HG02870 (cell line): ENCODE measurements at regions not wholly inside any gene's neighbourhood (a gene's known extent, or its start where the extent isn't known, plus 50 kb on each side); places are given as distances from the start of the nearest gene placed in this dataset.
"Not testable (repeated sequence)": the region's sequence is repeated elsewhere in the genome, so short reads cannot be mapped to it uniquely, and the experiment has no call there.

Experiments used
- ATAC-seq: cut with Tn5 transposase; IDR thresholded peaks from one replicate; pipeline ENCODE4 v1.9.1; 2021; ENCODE audit warnings: mild to moderate bottlenecking, moderate library complexity; ENCODE audit not compliant: unreplicated experiment

DNA sequence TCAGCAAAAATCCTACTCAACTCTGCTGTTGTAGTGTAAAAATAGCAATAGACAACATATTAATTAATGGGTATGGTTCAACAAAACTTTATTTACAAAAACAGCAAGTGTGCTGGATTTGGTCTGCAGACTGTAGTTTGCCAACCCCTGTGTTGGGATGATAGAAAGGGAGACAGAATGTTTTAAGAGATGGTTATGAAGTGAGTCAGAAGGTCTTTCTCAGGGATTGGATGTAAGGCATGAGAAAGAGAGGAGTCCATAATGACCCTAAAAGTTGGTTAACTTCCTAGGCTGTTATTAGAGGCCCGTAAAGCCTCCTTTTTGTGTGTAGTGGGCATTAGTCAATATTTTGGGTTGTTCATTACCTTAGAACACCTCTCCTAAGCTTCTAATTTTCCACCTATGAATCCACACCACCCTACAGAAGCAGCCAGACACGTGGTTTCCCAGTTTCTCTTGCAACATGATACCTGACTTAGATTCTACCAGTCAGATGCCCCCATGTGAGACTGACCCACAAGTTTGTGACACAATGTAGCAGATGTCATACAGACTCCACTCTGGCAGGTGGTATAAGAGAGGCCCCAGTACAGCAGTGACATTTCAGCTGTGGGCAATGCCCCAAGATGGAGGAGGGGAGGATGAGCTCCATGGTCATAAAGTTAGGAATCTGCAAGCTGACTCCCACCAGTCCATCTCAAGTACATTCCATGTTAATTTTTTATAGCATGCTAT, 1015.6 kb downstream of the KCNMA1 start:
- no peak for ATAC-seq

- no peak for ATAC-seq
These were observed 1019.0 kb downstream of the KCNMA1 start for GRCh38 chr10:76618641-76619040.

- ATAC-seq: no peak
These were observed 1019.4 kb downstream of the KCNMA1 start for GRCh38 chr10:76618171-76618570.

GRCh38 chr10:76616666-76617065, 1020.9 kb downstream of the KCNMA1 start:
- not testable (repeated sequence) for ATAC-seq

DNA sequence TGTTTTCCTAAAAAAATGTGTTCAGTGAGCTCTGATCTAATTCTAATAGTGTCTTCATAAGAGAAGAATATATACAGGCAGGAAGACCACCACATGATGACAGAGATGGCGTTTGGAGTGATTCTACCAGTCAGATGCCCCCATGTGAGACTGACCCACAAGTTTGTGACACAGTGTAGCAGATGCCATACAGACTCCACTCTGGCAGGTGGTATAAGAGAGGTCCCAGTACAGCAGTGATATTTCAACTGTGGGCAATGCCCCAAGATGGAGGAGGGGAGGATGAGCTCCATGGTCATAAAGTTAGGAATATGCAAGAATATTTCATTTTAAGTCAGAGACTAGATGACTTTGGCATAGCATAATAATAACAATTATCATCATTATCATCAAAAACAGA, 1022.6 kb downstream of the KCNMA1 start:
- ATAC-seq: no peak
